ENCODE measurements at regions not wholly inside any gene's neighbourhood (a gene's known extent, or its start where the extent isn't known, plus 50 kb on each side); places are given as distances from the start of the nearest gene placed in this dataset.

DNA sequence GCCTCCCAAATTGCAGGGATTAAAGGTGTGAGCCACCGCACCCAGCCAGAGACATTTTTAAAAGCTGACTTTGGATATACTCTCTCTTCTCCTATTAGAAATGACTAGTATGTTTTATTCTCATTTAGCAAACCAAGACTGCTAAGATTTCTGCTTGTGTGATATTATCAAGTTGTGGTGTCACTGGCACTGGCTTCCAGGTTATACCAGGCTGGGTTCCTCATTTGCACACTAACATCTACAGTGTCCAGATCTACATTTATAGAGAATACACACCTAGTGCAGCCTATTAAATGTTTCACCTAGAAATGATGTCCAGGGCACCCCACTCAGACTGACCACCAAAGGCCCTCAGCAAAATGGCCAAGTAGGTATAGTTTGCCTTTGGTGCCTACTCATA is 49.9 kb upstream of the FOXN2 start (continued):
- TF ChIP-seq, protein P1, sequence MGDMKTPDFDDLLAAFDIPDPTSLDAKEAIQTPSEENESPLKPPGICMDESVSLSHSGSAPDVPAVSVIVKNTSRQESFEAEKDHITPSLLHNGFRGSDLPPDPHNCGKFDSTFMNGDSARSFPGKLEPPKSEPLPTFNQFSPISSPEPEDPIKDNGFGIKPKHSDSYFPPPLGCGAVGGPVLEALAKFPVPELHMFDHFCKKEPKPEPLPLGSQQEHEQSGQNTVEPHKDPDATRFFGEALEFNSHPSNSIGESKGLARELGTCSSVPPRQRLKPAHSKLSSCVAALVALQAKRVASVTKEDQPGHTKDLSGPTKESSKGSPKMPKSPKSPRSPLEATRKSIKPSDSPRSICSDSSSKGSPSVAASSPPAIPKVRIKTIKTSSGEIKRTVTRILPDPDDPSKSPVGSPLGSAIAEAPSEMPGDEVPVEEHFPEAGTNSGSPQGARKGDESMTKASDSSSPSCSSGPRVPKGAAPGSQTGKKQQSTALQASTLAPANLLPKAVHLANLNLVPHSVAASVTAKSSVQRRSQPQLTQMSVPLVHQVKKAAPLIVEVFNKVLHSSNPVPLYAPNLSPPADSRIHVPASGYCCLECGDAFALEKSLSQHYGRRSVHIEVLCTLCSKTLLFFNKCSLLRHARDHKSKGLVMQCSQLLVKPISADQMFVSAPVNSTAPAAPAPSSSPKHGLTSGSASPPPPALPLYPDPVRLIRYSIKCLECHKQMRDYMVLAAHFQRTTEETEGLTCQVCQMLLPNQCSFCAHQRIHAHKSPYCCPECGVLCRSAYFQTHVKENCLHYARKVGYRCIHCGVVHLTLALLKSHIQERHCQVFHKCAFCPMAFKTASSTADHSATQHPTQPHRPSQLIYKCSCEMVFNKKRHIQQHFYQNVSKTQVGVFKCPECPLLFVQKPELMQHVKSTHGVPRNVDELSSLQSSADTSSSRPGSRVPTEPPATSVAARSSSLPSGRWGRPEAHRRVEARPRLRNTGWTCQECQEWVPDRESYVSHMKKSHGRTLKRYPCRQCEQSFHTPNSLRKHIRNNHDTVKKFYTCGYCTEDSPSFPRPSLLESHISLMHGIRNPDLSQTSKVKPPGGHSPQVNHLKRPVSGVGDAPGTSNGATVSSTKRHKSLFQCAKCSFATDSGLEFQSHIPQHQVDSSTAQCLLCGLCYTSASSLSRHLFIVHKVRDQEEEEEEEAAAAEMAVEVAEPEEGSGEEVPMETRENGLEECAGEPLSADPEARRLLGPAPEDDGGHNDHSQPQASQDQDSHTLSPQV (IDR thresholded peaks at IDR 0.05): peak; percentile 27; the same call in 1 of the 2 replicates
- no peak for TF ChIP-seq ZNF696 (CRISPR knock-in tag; conservative IDR thresholded peaks at IDR 0.05)

Measured in K562 (cell line).